ENCODE measurements at regions not wholly inside any gene's neighbourhood (a gene's known extent, or its start where the extent isn't known, plus 50 kb on each side); places are given as distances from the start of the nearest gene placed in this dataset.

GRCh38 chr14:98444077-98444476 is 827.9 kb downstream of the BCL11B start:
- DNase-seq (ENCODE audit: low spot score) (no peak), ATAC-seq (no peak)
- Mint-ChIP-seq H3K27me3 (ENCODE audit: low read depth) (no peaks in the 10 kb centered on the region; the same call in 1 of the 2 replicates), H3K9me3 (peaks cover 26% of the 10 kb centered on the region), H3K27ac (no peak overlapping the region), H3K36me3 (no peaks in the 10 kb centered on the region), H3K4me1 (peaks cover 18% of the 10 kb centered on the region), H3K4me3 (no peak overlapping the region)
- POLR2A ChIA-PET: no interaction called here
- TF ChIP-seq, protein P1, sequence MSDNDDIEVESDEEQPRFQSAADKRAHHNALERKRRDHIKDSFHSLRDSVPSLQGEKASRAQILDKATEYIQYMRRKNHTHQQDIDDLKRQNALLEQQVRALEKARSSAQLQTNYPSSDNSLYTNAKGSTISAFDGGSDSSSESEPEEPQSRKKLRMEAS (CRISPR knock-in tag; IDR thresholded peaks at IDR 0.05): no peak
- TF ChIP-seq OVOL2 (CRISPR knock-in tag; IDR thresholded peaks at IDR 0.05; ENCODE audit: borderline replicate concordance) (no peak), NFATC4 (CRISPR knock-in tag; IDR thresholded peaks at IDR 0.05) (no peak), CREB1 (CRISPR knock-in tag; IDR thresholded peaks at IDR 0.05) (no peak), ZNF281 (CRISPR knock-in tag; IDR thresholded peaks at IDR 0.05) (no peak), SOX15 (CRISPR knock-in tag; IDR thresholded peaks at IDR 0.05) (no peak), GRHL2 (CRISPR knock-in tag; IDR thresholded peaks at IDR 0.05; ENCODE audit: insufficient replicate concordance, severe bottlenecking) (no peak), MXD4 (CRISPR knock-in tag; IDR thresholded peaks at IDR 0.05; ENCODE audit: borderline replicate concordance) (no peak), RORB (CRISPR knock-in tag; IDR thresholded peaks at IDR 0.05) (no peak), SP1 (CRISPR knock-in tag; conservative IDR thresholded peaks at IDR 0.05) (no peak), KAT7 (CRISPR knock-in tag; IDR thresholded peaks at IDR 0.05; ENCODE audit: borderline replicate concordance) (no peak), E2F1 (CRISPR knock-in tag; IDR thresholded peaks at IDR 0.05) (no peak), SMAD3 (CRISPR knock-in tag; IDR thresholded peaks at IDR 0.05; ENCODE audit: borderline replicate concordance) (no peak), CREM (CRISPR knock-in tag; IDR thresholded peaks at IDR 0.05) (no peak)
- TF ChIP-seq, protein P2, sequence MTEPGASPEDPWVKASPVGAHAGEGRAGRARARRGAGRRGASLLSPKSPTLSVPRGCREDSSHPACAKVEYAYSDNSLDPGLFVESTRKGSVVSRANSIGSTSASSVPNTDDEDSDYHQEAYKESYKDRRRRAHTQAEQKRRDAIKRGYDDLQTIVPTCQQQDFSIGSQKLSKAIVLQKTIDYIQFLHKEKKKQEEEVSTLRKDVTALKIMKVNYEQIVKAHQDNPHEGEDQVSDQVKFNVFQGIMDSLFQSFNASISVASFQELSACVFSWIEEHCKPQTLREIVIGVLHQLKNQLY (CRISPR knock-in tag; IDR thresholded peaks at IDR 0.05): no peak
- TF ChIP-seq, protein P3, sequence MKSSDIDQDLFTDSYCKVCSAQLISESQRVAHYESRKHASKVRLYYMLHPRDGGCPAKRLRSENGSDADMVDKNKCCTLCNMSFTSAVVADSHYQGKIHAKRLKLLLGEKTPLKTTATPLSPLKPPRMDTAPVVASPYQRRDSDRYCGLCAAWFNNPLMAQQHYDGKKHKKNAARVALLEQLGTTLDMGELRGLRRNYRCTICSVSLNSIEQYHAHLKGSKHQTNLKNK (CRISPR knock-in tag; IDR thresholded peaks at IDR 0.05): no peak
- CTCF ChIA-PET: no interaction called here

- POLR2A ChIA-PET: no interaction called here
- DNase-seq (ENCODE audit: low spot score) (no peak), ATAC-seq (no peak)
- CTCF ChIA-PET: no interaction called here
- H3K4me1 Mint-ChIP-seq: peaks cover 18% of the 10 kb centered on the region
- no peak overlapping the region for H3K27ac Mint-ChIP-seq
- peaks cover 18% of the 10 kb centered on the region for H3K9me3 Mint-ChIP-seq
- H3K4me3 Mint-ChIP-seq: no peak overlapping the region
- no peaks in the 10 kb centered on the region for H3K36me3 Mint-ChIP-seq
- no peak for TF ChIP-seq NFYB (CRISPR knock-in tag; conservative IDR thresholded peaks at IDR 0.05; ENCODE audit: low read depth)
- no peak for TF ChIP-seq ZNF232 (CRISPR knock-in tag; IDR thresholded peaks at IDR 0.05)
- no peak for TF ChIP-seq ZNF423 (CRISPR knock-in tag; IDR thresholded peaks at IDR 0.05)
- TF ChIP-seq ESRRA (CRISPR knock-in tag; IDR thresholded peaks at IDR 0.05; ENCODE audit: borderline replicate concordance): no peak
- no peaks in the 10 kb centered on the region; the same call in 1 of the 2 replicates for H3K27me3 Mint-ChIP-seq (ENCODE audit: low read depth)
Observed at GRCh38 chr14:98445718-98446117, 826.3 kb downstream of the BCL11B start.

DNA sequence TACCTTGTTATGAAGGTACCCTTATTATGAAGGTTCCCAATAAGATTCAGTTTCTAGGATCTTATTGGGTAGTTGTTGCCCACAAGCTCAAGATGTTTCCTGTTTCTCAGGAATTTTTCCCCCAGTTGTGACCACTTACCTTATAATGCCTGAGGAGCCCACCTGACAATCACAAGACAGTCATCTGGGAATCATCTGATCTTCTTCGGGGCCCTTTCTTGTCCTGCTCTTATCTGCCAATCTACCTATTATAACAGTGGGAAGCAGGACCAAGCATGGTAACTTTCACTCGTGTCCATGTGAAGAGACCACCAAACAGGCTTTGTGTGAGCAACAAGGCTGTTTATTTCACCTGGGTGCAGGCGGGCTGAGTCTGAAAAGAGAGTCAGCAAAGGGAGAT is 825.5 kb downstream of the BCL11B start:
- no peaks in the 10 kb centered on the region for H3K36me3 Mint-ChIP-seq
- no peaks in the 10 kb centered on the region; the same call in 1 of the 2 replicates for H3K27me3 Mint-ChIP-seq (ENCODE audit: low read depth)
- ChIA-PET POLR2A (no interaction called here), CTCF (no interaction called here)
- peaks cover 13% of the 10 kb centered on the region for H3K9me3 Mint-ChIP-seq
- H3K4me1 Mint-ChIP-seq: peaks cover 18% of the 10 kb centered on the region
- ATAC-seq (no peak), DNase-seq (ENCODE audit: low spot score) (no peak)
- H3K4me3 Mint-ChIP-seq: no peak overlapping the region
- no peak overlapping the region for H3K27ac Mint-ChIP-seq
- TF ChIP-seq RELA (CRISPR knock-in tag; IDR thresholded peaks at IDR 0.05; ENCODE audit: borderline replicate concordance) (no peak), TEAD1 (CRISPR knock-in tag; IDR thresholded peaks at IDR 0.05) (no peak), CREB1 (CRISPR knock-in tag; IDR thresholded peaks at IDR 0.05) (no peak), PREB (CRISPR knock-in tag; IDR thresholded peaks at IDR 0.05; ENCODE audit: borderline replicate concordance) (no peak), NFYB (CRISPR knock-in tag; conservative IDR thresholded peaks at IDR 0.05; ENCODE audit: low read depth) (no peak), ZNF232 (CRISPR knock-in tag; IDR thresholded peaks at IDR 0.05) (no peak)
- TF ChIP-seq, protein P4, sequence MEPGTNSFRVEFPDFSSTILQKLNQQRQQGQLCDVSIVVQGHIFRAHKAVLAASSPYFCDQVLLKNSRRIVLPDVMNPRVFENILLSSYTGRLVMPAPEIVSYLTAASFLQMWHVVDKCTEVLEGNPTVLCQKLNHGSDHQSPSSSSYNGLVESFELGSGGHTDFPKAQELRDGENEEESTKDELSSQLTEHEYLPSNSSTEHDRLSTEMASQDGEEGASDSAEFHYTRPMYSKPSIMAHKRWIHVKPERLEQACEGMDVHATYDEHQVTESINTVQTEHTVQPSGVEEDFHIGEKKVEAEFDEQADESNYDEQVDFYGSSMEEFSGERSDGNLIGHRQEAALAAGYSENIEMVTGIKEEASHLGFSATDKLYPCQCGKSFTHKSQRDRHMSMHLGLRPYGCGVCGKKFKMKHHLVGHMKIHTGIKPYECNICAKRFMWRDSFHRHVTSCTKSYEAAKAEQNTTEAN (CRISPR knock-in tag; IDR thresholded peaks at IDR 0.05): no peak
- TF ChIP-seq, protein P5, sequence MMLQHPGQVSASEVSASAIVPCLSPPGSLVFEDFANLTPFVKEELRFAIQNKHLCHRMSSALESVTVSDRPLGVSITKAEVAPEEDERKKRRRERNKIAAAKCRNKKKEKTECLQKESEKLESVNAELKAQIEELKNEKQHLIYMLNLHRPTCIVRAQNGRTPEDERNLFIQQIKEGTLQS (CRISPR knock-in tag; conservative IDR thresholded peaks at IDR 0.05): no peak
- TF ChIP-seq, protein P2 (CRISPR knock-in tag; IDR thresholded peaks at IDR 0.05): no peak

Data from WTC11 (cell line).